ENCODE measurements at regions not wholly inside any gene's neighbourhood (a gene's known extent, or its start where the extent isn't known, plus 50 kb on each side); places are given as distances from the start of the nearest gene placed in this dataset.

DNA sequence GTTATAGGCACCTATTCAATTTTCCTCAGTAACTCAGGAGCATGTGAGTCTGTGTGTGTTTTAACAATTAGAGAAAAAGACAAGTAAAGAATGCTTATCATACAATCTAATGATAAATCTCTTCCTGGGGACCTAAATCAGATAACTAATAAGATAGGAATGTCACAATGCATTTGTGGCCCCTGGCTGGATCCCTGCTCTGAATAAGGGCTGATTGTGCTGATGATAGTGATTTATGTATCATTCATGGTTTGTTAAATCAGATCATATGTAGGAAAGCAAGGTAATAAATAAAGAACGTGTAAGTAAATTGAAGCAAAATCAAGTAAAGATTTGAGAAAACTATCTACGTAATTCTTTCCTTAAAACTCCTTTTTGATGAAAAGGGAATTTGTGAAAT, 145.9 kb downstream of the C7orf25 start:
- Histone ChIP-seq H3K27me3 (ENCODE audit: control insufficient read depth in 5 of 5, insufficient read depth in 4 of 5, low read length in 5 of 5) (no peaks in the 10 kb centered on the region), H3K36me3 (ENCODE audit: control insufficient read depth in 5 of 5, insufficient read depth in 5 of 5, low read length in 5 of 5) (no peaks in the 10 kb centered on the region), H3K4me1 (ENCODE audit: control insufficient read depth in 5 of 5, insufficient read depth in 5 of 5, low read length in 5 of 5) (no peaks in the 10 kb centered on the region), H3K4me3 (ENCODE audit: low read depth in 1 of 5, low read length in 5 of 5) (no peak overlapping the region), H3K9me3 (ENCODE audit: control insufficient read depth in 5 of 5, low read length in 5 of 5) (no peaks in the 10 kb centered on the region), H3K27ac (ENCODE audit: low read depth, low read length) (no peak overlapping the region), H3K9ac (ENCODE audit: low read length in 5 of 5) (no peak overlapping the region)

DNA sequence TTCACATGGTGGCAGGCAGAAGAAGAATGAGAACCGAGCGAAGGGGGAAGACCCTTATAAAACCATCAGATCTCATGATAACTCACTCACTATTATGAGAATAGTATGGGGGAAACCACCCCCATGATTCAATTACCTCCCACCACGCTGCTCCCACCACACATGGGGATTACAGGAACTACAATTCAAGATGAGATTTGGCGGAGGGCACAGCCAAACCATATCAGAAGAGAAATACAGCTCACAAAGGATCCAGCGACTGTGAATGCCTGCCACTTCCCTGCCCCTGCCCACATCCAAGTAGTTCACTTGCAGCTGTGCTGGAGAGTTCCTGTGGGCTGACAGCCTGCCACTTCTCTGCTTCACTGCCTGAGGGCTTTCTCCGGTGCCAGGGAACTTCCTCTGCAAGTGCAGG, 148.7 kb downstream of the C7orf25 start:
- no peaks in the 10 kb centered on the region for H3K36me3 ChIP-seq (ENCODE audit: control insufficient read depth in 5 of 5, insufficient read depth in 5 of 5, low read length in 5 of 5)
- H3K27me3 ChIP-seq (ENCODE audit: control insufficient read depth in 5 of 5, insufficient read depth in 4 of 5, low read length in 5 of 5): no peaks in the 10 kb centered on the region
- H3K9me3 ChIP-seq (ENCODE audit: control insufficient read depth in 5 of 5, low read length in 5 of 5): peaks cover 0 to 5% (median 0%) of the 10 kb centered on the region in 5 donors
- no peak overlapping the region for H3K9ac ChIP-seq (ENCODE audit: low read length in 5 of 5)
- no peaks in the 10 kb centered on the region for H3K4me1 ChIP-seq (ENCODE audit: control insufficient read depth in 5 of 5, insufficient read depth in 5 of 5, low read length in 5 of 5)
- no peak overlapping the region for H3K4me3 ChIP-seq (ENCODE audit: low read depth in 1 of 5, low read length in 5 of 5)
- H3K27ac ChIP-seq (ENCODE audit: low read depth, low read length): no peak overlapping the region

- no peak overlapping the region for H3K27ac ChIP-seq (ENCODE audit: low read depth, low read length)
- no peak overlapping the region for H3K9ac ChIP-seq (ENCODE audit: low read length in 5 of 5)
- H3K27me3 ChIP-seq (ENCODE audit: control insufficient read depth in 5 of 5, insufficient read depth in 4 of 5, low read length in 5 of 5): no peaks in the 10 kb centered on the region
- H3K4me1 ChIP-seq (ENCODE audit: control insufficient read depth in 5 of 5, insufficient read depth in 5 of 5, low read length in 5 of 5): peaks cover 0 to 3% (median 0%) of the 10 kb centered on the region in 5 donors
- H3K36me3 ChIP-seq (ENCODE audit: control insufficient read depth in 5 of 5, insufficient read depth in 5 of 5, low read length in 5 of 5): no peaks in the 10 kb centered on the region
- no peak overlapping the region for H3K4me3 ChIP-seq (ENCODE audit: low read depth in 1 of 5, low read length in 5 of 5)
- H3K9me3 ChIP-seq (ENCODE audit: control insufficient read depth in 5 of 5, low read length in 5 of 5): peaks cover 0 to 5% (median 0%) of the 10 kb centered on the region in 5 donors
Measured at GRCh38 chr7:42761486-42761885, 150.4 kb downstream of the C7orf25 start.

- Histone ChIP-seq H3K4me3 (ENCODE audit: low read depth in 1 of 5, low read length in 5 of 5) (no peak overlapping the region), H3K9me3 (ENCODE audit: control insufficient read depth in 5 of 5, low read length in 5 of 5) (peaks cover 0 to 5% (median 0%) of the 10 kb centered on the region in 5 donors), H3K9ac (ENCODE audit: low read length in 5 of 5) (no peak overlapping the region), H3K27me3 (ENCODE audit: control insufficient read depth in 5 of 5, insufficient read depth in 4 of 5, low read length in 5 of 5) (no peaks in the 10 kb centered on the region), H3K36me3 (ENCODE audit: control insufficient read depth in 5 of 5, insufficient read depth in 5 of 5, low read length in 5 of 5) (no peaks in the 10 kb centered on the region), H3K4me1 (ENCODE audit: control insufficient read depth in 5 of 5, insufficient read depth in 5 of 5, low read length in 5 of 5) (peaks cover 0 to 5% (median 0%) of the 10 kb centered on the region in 5 donors), H3K27ac (ENCODE audit: low read depth, low read length) (no peak overlapping the region)
Measured at GRCh38 chr7:42758124-42758523, 153.7 kb downstream of the C7orf25 start.

DNA sequence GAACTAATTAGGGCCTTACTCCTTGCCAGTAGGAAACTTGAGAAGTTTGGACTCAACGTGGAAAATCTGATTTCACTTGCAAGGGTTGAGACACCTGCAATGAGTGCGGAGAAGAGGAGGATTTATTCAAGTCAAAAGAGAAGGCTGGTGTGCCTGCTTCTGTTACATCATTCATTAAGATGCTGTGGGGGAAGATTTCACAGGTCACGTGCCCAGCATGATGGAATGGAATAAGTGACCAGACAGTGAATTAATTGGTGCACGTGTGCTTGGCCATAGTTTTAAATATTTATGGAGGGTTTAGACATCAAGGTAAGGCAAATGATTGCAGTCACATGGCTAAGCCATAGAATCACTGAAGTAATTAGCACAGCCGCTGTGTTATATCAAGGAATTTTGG, 155.0 kb downstream of the C7orf25 start:
- Histone ChIP-seq H3K9ac (ENCODE audit: low read length in 5 of 5) (no peak overlapping the region), H3K27me3 (ENCODE audit: control insufficient read depth in 5 of 5, insufficient read depth in 4 of 5, low read length in 5 of 5) (no peaks in the 10 kb centered on the region), H3K9me3 (ENCODE audit: control insufficient read depth in 5 of 5, low read length in 5 of 5) (peaks cover 0 to 5% (median 0%) of the 10 kb centered on the region in 5 donors), H3K27ac (ENCODE audit: low read depth, low read length) (no peak overlapping the region), H3K4me1 (ENCODE audit: control insufficient read depth in 5 of 5, insufficient read depth in 5 of 5, low read length in 5 of 5) (peaks cover 0 to 5% (median 0%) of the 10 kb centered on the region in 5 donors), H3K36me3 (ENCODE audit: control insufficient read depth in 5 of 5, insufficient read depth in 5 of 5, low read length in 5 of 5) (no peaks in the 10 kb centered on the region), H3K4me3 (ENCODE audit: low read depth in 1 of 5, low read length in 5 of 5) (no peak overlapping the region)

DNA sequence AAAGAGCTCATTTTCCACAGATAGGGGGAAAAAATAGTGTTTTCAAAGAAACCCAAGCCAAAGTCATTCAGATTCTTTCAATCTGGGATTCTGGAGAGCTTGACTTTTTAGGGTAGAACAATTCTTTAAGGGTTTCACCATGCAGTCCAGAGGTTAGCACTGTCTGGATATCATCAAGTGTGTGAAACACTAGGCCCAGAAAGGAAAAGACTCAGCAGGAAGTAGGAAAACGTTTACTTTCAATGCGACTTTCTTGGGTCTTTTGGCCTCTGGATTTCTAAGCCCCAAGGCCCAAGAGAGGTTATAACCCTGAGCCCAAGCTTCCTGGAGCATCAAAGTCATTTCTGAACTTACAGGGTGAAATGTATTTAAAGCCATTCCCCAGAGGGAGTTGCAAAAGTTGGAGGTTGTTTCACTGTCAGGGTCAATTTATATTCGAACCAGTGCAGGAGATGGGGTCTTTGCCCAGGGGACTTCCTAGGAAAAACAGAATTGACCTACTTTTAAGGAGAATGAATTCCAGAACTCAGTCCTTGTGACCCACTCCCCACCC, 158.0 kb downstream of the C7orf25 start:
- Histone ChIP-seq H3K27me3 (ENCODE audit: control insufficient read depth in 5 of 5, insufficient read depth in 4 of 5, low read length in 5 of 5) (no peaks in the 10 kb centered on the region), H3K27ac (ENCODE audit: low read depth, low read length) (no peak overlapping the region), H3K36me3 (ENCODE audit: control insufficient read depth in 5 of 5, insufficient read depth in 5 of 5, low read length in 5 of 5) (no peaks in the 10 kb centered on the region), H3K4me1 (ENCODE audit: control insufficient read depth in 5 of 5, insufficient read depth in 5 of 5, low read length in 5 of 5) (peaks cover 0 to 5% (median 0%) of the 10 kb centered on the region in 5 donors), H3K9me3 (ENCODE audit: control insufficient read depth in 5 of 5, low read length in 5 of 5) (peaks cover 0 to 3% (median 0%) of the 10 kb centered on the region in 5 donors), H3K4me3 (ENCODE audit: low read depth in 1 of 5, low read length in 5 of 5) (no peak overlapping the region), H3K9ac (ENCODE audit: low read length in 5 of 5) (no peak overlapping the region)

DNA sequence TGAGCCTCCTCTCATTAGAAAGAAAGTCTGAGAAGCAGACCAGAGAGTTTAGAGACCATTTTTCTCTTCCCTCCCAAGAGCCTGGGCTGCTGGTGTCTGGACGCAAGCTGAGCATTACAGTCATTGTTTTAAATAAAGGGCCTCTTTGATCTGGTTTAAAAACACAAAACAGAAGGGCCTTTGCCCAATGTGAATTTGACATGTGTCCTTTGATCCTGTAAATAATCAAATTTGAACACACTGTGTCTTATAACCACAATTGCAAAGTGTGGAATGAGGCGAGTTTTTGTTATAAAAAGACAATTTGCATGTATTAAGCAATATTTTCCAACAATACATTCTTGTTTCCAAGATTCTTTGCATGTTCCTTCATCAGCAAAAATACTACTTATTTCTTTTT, 158.5 kb downstream of the C7orf25 start:
- Histone ChIP-seq H3K9me3 (ENCODE audit: control insufficient read depth in 5 of 5, low read length in 5 of 5) (no peaks in the 10 kb centered on the region), H3K27ac (ENCODE audit: low read depth, low read length) (no peak overlapping the region), H3K36me3 (ENCODE audit: control insufficient read depth in 5 of 5, insufficient read depth in 5 of 5, low read length in 5 of 5) (no peaks in the 10 kb centered on the region), H3K4me3 (ENCODE audit: low read depth in 1 of 5, low read length in 5 of 5) (no peak overlapping the region), H3K4me1 (ENCODE audit: control insufficient read depth in 5 of 5, insufficient read depth in 5 of 5, low read length in 5 of 5) (peaks cover 0 to 5% (median 0%) of the 10 kb centered on the region in 5 donors), H3K9ac (ENCODE audit: low read length in 5 of 5) (no peak overlapping the region), H3K27me3 (ENCODE audit: control insufficient read depth in 5 of 5, insufficient read depth in 4 of 5, low read length in 5 of 5) (no peaks in the 10 kb centered on the region)

DNA sequence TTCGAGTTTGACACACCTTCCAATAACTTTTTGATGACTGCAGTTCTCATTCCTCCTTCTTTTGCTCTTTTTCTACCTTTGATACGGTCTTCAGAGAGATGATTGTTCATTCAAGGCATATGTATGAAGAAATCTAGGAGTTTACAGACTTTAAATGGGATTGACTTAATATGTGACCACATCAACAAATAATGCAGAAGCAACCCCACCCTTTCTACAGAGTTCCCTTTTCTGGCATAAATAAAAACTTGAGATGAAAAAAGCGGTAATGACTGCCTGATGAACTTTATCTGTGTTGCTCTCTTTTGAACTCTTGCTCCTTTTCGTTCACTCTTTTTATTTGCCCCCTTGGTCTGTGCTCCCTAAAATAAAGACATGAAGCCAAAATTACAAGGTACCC, 161.7 kb downstream of the C7orf25 start:
- Histone ChIP-seq H3K4me3 (ENCODE audit: low read depth in 1 of 5, low read length in 5 of 5) (no peak overlapping the region), H3K27ac (ENCODE audit: low read depth, low read length) (no peak overlapping the region), H3K36me3 (ENCODE audit: control insufficient read depth in 5 of 5, insufficient read depth in 5 of 5, low read length in 5 of 5) (no peaks in the 10 kb centered on the region), H3K9ac (ENCODE audit: low read length in 5 of 5) (no peak overlapping the region), H3K27me3 (ENCODE audit: control insufficient read depth in 5 of 5, insufficient read depth in 4 of 5, low read length in 5 of 5) (no peaks in the 10 kb centered on the region), H3K9me3 (ENCODE audit: control insufficient read depth in 5 of 5, low read length in 5 of 5) (no peaks in the 10 kb centered on the region), H3K4me1 (ENCODE audit: control insufficient read depth in 5 of 5, insufficient read depth in 5 of 5, low read length in 5 of 5) (peaks cover 0 to 7% (median 2%) of the 10 kb centered on the region in 5 donors)

DNA sequence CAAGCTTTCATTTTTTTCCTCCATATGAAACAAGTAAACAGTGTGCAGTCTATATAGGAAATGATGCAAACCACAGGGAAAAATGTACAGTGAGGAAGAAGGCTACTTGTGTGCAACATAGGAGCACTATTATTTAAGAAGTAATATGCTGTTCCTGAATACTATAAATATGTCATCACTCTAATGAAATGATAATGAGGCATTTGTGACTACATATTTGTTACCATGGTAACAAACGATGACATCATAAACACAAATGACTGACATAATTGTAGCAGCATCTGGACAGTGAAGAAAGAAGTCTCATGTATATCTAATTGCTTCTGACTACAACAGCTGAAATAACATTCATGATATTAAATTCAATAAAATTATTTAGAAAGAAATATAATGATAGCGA, 164.8 kb downstream of the C7orf25 start:
- no peak overlapping the region for H3K9ac ChIP-seq (ENCODE audit: low read length in 5 of 5)
- H3K4me3 ChIP-seq (ENCODE audit: low read depth in 1 of 5, low read length in 5 of 5): no peak overlapping the region
- no peaks in the 10 kb centered on the region for H3K27me3 ChIP-seq (ENCODE audit: control insufficient read depth in 5 of 5, insufficient read depth in 4 of 5, low read length in 5 of 5)
- H3K27ac ChIP-seq (ENCODE audit: low read depth, low read length): no peak overlapping the region
- no peaks in the 10 kb centered on the region for H3K9me3 ChIP-seq (ENCODE audit: control insufficient read depth in 5 of 5, low read length in 5 of 5)
- H3K36me3 ChIP-seq (ENCODE audit: control insufficient read depth in 5 of 5, insufficient read depth in 5 of 5, low read length in 5 of 5): no peaks in the 10 kb centered on the region
- H3K4me1 ChIP-seq (ENCODE audit: control insufficient read depth in 5 of 5, insufficient read depth in 5 of 5, low read length in 5 of 5): peaks cover 0 to 10% (median 5%) of the 10 kb centered on the region in 5 donors

DNA sequence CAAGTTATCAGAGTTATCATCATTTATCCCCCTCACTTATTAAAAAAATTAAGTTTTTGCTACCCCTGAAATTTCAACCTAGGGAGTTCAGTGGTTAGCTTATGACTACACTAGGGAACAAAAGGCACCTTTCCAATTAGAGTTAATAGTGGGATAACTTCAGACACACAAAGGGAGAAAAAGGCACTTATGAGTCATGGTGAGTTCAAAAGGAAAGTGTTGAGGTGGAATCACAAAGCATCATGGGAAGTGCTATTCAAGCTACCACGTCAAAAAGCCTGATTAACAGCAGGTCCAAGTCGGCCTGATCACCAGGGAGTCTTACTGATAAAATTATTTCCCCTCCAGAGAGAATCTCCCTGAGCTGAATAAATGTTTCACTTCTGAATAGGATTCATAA, 165.7 kb downstream of the C7orf25 start:
- Histone ChIP-seq H3K27me3 (ENCODE audit: control insufficient read depth in 5 of 5, insufficient read depth in 4 of 5, low read length in 5 of 5) (no peaks in the 10 kb centered on the region), H3K4me3 (ENCODE audit: low read depth in 1 of 5, low read length in 5 of 5) (no peak overlapping the region), H3K4me1 (ENCODE audit: control insufficient read depth in 5 of 5, insufficient read depth in 5 of 5, low read length in 5 of 5) (peaks cover 0 to 10% (median 5%) of the 10 kb centered on the region in 5 donors), H3K27ac (ENCODE audit: low read depth, low read length) (no peak overlapping the region), H3K36me3 (ENCODE audit: control insufficient read depth in 5 of 5, insufficient read depth in 5 of 5, low read length in 5 of 5) (no peaks in the 10 kb centered on the region), H3K9ac (ENCODE audit: low read length in 5 of 5) (no peak overlapping the region), H3K9me3 (ENCODE audit: control insufficient read depth in 5 of 5, low read length in 5 of 5) (no peaks in the 10 kb centered on the region)
